ENCODE measurements at regions not wholly inside any gene's neighbourhood (a gene's known extent, or its start where the extent isn't known, plus 50 kb on each side); places are given as distances from the start of the nearest gene placed in this dataset.

DNA sequence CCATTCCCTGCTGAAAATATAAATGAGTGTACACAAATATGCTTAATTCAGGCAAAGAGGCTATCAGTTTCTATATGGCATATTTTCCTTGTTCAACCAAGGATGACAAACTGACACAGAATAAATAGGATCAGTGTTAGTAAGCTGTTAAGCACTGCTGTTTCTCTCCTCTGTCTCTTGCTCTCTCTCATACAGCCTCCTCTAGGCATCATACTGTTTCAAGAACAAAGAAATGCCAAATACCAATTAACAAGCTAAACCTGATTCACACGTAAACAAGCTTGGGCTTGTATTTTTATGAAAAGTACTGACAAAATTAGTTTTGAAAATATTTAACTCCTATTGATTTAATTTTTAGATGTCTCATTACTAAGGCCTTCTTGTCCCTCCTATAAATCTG, 1027.2 kb upstream of the ACVR2A start:
- TF ChIP-seq, protein P1, sequence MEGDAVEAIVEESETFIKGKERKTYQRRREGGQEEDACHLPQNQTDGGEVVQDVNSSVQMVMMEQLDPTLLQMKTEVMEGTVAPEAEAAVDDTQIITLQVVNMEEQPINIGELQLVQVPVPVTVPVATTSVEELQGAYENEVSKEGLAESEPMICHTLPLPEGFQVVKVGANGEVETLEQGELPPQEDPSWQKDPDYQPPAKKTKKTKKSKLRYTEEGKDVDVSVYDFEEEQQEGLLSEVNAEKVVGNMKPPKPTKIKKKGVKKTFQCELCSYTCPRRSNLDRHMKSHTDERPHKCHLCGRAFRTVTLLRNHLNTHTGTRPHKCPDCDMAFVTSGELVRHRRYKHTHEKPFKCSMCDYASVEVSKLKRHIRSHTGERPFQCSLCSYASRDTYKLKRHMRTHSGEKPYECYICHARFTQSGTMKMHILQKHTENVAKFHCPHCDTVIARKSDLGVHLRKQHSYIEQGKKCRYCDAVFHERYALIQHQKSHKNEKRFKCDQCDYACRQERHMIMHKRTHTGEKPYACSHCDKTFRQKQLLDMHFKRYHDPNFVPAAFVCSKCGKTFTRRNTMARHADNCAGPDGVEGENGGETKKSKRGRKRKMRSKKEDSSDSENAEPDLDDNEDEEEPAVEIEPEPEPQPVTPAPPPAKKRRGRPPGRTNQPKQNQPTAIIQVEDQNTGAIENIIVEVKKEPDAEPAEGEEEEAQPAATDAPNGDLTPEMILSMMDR (IDR thresholded peaks at IDR 0.05) = no peak
- no peak for TF ChIP-seq POLR2A (IDR thresholded peaks at IDR 0.05)
